A549 (cell line): ENCODE measurements at regions not wholly inside any gene's neighbourhood (a gene's known extent, or its start where the extent isn't known, plus 50 kb on each side); places are given as distances from the start of the nearest gene placed in this dataset.

ENCODE experiments used
- ATAC-seq, 2 experiments: fragments of 200-7000 bp in 1 of 2; fragments of >200 bp in 1 of 2; cut with Nextera tagmentation in 1 of 2; cut with Tn5 transposase in 1 of 2; 3 replicates each; pipeline versions ENCODE4 v1.8.0 to v1.9.1; 2018 to 2020; ENCODE audit warnings: mild to moderate bottlenecking in 1 of 2, moderate library complexity in 1 of 2
- CTCF ChIA-PET: fragments of 300-600 bp; sonication (Branson Sonifier 250); formaldehyde crosslinking; extraction: SDS; loops from one replicate; lab custom pipeline; 2021; ENCODE audit warnings: antibody characterized with exemption, inconsistent platforms; lab: Yijun Ruan, JAX
- POLR2A ChIA-PET: fragments of 350-600 bp; formaldehyde crosslinking; extraction: SDS; loops from one replicate; lab custom pipeline; 2021; ENCODE audit warnings: antibody characterized with exemption, inconsistent platforms; lab: Yijun Ruan, JAX
- DNase-seq, 2 experiments: peaks; one replicate each; pipeline versions ENCODE4 v3.0.0 to v3.0.0-alpha.2; 2011 to 2016; ENCODE audit warnings: low read depth in 1 of 2, low spot score in 1 of 2
- FAIRE-seq: peaks from 2 replicates; lab custom pipeline; 2011; peaks lifted over from hg19 to GRCh38; lab: Jason Lieb, UNC
- H3K27ac ChIP-seq, 2 experiments: fragments of >200 bp; sonication (Bioruptor Twin); formaldehyde crosslinking; 3 replicates each; pipeline ENCODE4 v1.5.1; 2016 to 2017
- H3K4me1 ChIP-seq: fragments of >200 bp; sonication (Bioruptor Twin); formaldehyde crosslinking; 3 replicates; pipeline ENCODE4 v1.6.1; 2016
- H3K4me2 ChIP-seq: fragments of >200 bp; sonication (Bioruptor Twin); formaldehyde crosslinking; 3 replicates; pipeline ENCODE4 v1.6.1; 2016
- H3K4me3 ChIP-seq: fragments of >200 bp; sonication (Bioruptor Twin); formaldehyde crosslinking; 3 replicates; pipeline ENCODE4 v1.5.1; 2016
- H3K9me3 ChIP-seq: fragments of >200 bp; sonication (Bioruptor Twin); formaldehyde crosslinking; 3 replicates; pipeline ENCODE4 v1.6.1; 2016
- ATOH8 ChIP-seq: fragments of 250-450 bp; sonication (Bioruptor Pico); IDR thresholded peaks from 2 replicates; pipeline ENCODE4 v1.5.0; 2020; ENCODE audit warnings: low read depth, mild to moderate bottlenecking, moderate library complexity
- BCL3 ChIP-seq: fragments of >200 bp; sonication (Bioruptor Twin); formaldehyde crosslinking; IDR thresholded peaks from 3 replicates; pipeline ENCODE4 v1.6.1; 2016
- CHD2 ChIP-seq: fragments of 150-350 bp; IDR thresholded peaks from 2 replicates; pipeline ENCODE4 v1.6.1; 2014; ENCODE audit warnings: low read length; ENCODE audit not compliant: partially characterized antibody
- CHD4 ChIP-seq: fragments of 200-600 bp; sonication (generic); IDR thresholded peaks from 2 replicates; pipeline ENCODE4 v1.6.1; 2016; ENCODE audit warnings: antibody characterized with exemption, mild to moderate bottlenecking, borderline replicate concordance
- ESRRA ChIP-seq: fragments of 150-350 bp; IDR thresholded peaks from 2 replicates; pipeline ENCODE4 v1.6.1; 2014; ENCODE audit warnings: mild to moderate bottlenecking, low read length, borderline replicate concordance
- FOXS1 ChIP-seq: fragments of 250-450 bp; sonication (Bioruptor Pico); IDR thresholded peaks from 2 replicates; pipeline ENCODE4 v1.5.0; 2020; ENCODE audit warnings: mild to moderate bottlenecking, moderate library complexity
- HDAC2 ChIP-seq: fragments of 200-600 bp; sonication (generic); IDR thresholded peaks from 2 replicates; pipeline ENCODE4 v1.6.1; 2016
- HES2 ChIP-seq: fragments of >200 bp; sonication (Bioruptor Twin); formaldehyde crosslinking; IDR thresholded peaks from 2 replicates; pipeline ENCODE4 v1.6.1; 2016
- HMGXB4 ChIP-seq: fragments of 250-450 bp; sonication (Bioruptor Pico); IDR thresholded peaks from 2 replicates; pipeline ENCODE4 v1.5.0; 2021; ENCODE audit warnings: mild to moderate bottlenecking, moderate library complexity, borderline replicate concordance
- HOXA7 ChIP-seq: fragments of 250-450 bp; sonication (Bioruptor Pico); IDR thresholded peaks from 2 replicates; pipeline ENCODE4 v1.5.0; 2020; ENCODE audit warnings: mild to moderate bottlenecking, moderate library complexity
- MAFK ChIP-seq: fragments of 450-650 bp; IDR thresholded peaks from 2 replicates; pipeline ENCODE4 v1.6.1; 2014; ENCODE audit not compliant: partially characterized antibody
- NFE2L2 ChIP-seq: fragments of 150-350 bp; conservative IDR thresholded peaks from 2 replicates; pipeline ENCODE4 v1.6.1; 2014; ENCODE audit warnings: low read length
- PBX3 ChIP-seq: IDR thresholded peaks from 2 replicates; pipeline ENCODE4 v1.6.1; 2012
- PHF8 ChIP-seq: fragments of 200-600 bp; sonication (generic); IDR thresholded peaks from 2 replicates; pipeline ENCODE4 v1.6.1; 2016; ENCODE audit warnings: low read depth, mild to moderate bottlenecking, antibody characterized with exemption, moderate library complexity, borderline replicate concordance
- POLR2A ChIP-seq: IDR thresholded peaks from 2 replicates; pipeline ENCODE4 v1.6.1; 2012; ENCODE audit warnings: mild to moderate bottlenecking, low read length
- RARB ChIP-seq: fragments of 250-450 bp; sonication (Bioruptor Pico); IDR thresholded peaks from 2 replicates; pipeline ENCODE4 v1.8.0; 2021; ENCODE audit warnings: mild to moderate bottlenecking, moderate library complexity
- RFX5 ChIP-seq: fragments of 450-650 bp; IDR thresholded peaks from 2 replicates; pipeline ENCODE4 v1.7.1; 2014; ENCODE audit warnings: antibody characterized with exemption, mild to moderate bottlenecking, moderate library complexity
- ZFP36 ChIP-seq: fragments of 450-650 bp; IDR thresholded peaks from 2 replicates; pipeline ENCODE4 v1.6.1; 2014; ENCODE audit warnings: borderline replicate concordance; ENCODE audit not compliant: partially characterized antibody
- WGBS: methylation state at CpG from one replicate; pipeline ENCODE4 v1.1.6; 2017; ENCODE audit errors: missing lambda C conversion rate; 5-methylcytosine and 5-hydroxymethylcytosine counted together

- Histone ChIP-seq H3K4me3 (no peak overlapping the region), H3K9me3 (no peaks in the 10 kb centered on the region), H3K4me1 (no peaks in the 10 kb centered on the region), H3K27ac (no peak overlapping the region), H3K4me2 (no peak overlapping the region)
- WGBS: 13% methylated on average over 2 of the region's 2 CpGs
- TF ChIP-seq HMGXB4 (no peak), POLR2A (no peak), BCL3 (no peak), PHF8 (no peak), CHD2 (no peak), HDAC2 (no peak), ATOH8 (CRISPR knock-in tag) (no peak), PBX3 (no peak), HOXA7 (CRISPR knock-in tag) (no peak), MAFK (no peak), FOXS1 (CRISPR knock-in tag) (no peak), ESRRA (no peak), RFX5 (no peak), NFE2L2 (no peak), ZFP36 (no peak), HES2 (no peak), CHD4 (no peak)
- POLR2A ChIA-PET: no interaction called here
- FAIRE-seq: no peak
- CTCF ChIA-PET: interaction anchor here (1.4 kb wide), 1 partner anchor 33 kb away, joined by 4 read pairs; no protein-coding TSS in a partner anchor
- no peak for ATAC-seq
- no peak for DNase-seq
Observed at GRCh38 chr3:13690636-13691035, 141.7 kb downstream of the FBLN2 start.

GRCh38 chr3:13689373-13690260 is 140.7 kb downstream of the FBLN2 start:
- Histone ChIP-seq H3K4me1 (no peaks in the 10 kb centered on the region), H3K9me3 (no peaks in the 10 kb centered on the region), H3K27ac (no peak overlapping the region), H3K4me3 (no peak overlapping the region), H3K4me2 (no peak overlapping the region)
- ATAC-seq (no peak; a peak in 1 of 6 replicates), DNase-seq (no peak), FAIRE-seq (no peak)
- ChIA-PET POLR2A (no interaction called here), CTCF (no interaction called here)
- 28% methylated on average over 6 of the region's 9 CpGs for WGBS
- TF ChIP-seq HES2: no peak
- TF ChIP-seq POLR2A: no peak; the same call in 1 of the 2 replicates
- TF ChIP-seq MAFK: no peak
- TF ChIP-seq RARB (CRISPR knock-in tag): no peak
